ENCODE measurements at regions not wholly inside any gene's neighbourhood (a gene's known extent, or its start where the extent isn't known, plus 50 kb on each side); places are given as distances from the start of the nearest gene placed in this dataset.

DNA sequence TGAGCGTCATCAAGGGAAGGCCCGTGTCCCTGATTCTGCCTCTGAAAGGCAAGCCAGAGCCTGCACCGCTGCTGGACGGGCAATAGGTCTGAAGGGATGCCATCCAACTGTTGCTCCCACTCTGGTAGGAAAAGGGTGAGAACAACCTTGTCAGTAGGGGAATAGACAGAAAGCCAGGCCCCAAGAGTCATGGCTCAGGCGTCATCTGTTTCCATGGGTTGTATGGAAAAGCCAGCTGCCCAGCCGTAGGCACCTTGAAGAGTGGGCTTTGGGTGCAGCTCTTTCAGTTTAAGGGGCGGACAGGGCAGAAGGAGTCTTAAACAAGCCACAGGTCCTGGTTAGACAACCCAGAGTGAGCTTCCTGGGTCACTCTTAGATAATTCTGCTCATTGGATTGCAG is 66.5 kb downstream of the RNF6 start:
- DNase-seq = no peak

DNA sequence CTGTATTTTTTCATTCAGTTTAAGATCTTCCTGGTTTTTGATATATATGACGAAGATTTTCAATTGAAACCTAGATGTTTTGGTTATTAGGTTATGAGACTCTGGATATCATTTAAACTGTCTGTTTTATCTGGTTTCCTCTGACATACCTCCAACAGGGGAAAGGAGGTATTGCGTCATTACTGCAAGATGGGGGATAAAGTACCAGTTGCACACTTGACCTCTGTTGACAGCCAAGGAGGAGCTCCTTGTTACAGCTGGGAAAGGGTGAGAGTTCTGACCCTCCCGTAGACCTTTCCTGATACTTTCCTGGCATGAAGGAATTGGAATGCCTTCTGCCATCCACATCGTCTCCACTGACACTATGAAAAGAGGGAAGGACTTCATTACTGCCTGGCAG is 82.0 kb upstream of the SHISA2 start:
- no peak for DNase-seq

- no peak for DNase-seq
Observed at GRCh38 chr13:26133286-26133685, 81.5 kb upstream of the SHISA2 start.

DNA sequence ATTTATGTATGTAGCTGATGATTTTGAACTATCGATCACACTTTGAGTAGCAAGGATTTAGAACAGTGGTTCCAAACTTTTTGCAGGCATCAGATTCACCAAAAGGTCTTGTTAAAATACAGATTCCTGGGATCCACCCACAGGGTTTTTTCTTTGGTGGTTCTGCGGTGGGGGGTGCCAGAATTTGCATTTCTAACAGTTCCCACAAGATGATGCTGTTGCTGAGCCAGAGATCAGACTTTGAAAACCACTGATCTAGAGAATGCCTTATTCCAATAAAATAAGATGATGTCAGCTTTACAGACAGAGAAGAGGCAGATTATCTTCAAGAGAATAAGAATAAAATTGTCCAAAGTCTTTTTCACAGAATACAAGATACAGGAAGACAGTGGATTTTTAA is 80.9 kb upstream of the SHISA2 start:
- peak in 9 of 58 donors; percentile 1 to 31 (median 4) for DNase-seq

DNA sequence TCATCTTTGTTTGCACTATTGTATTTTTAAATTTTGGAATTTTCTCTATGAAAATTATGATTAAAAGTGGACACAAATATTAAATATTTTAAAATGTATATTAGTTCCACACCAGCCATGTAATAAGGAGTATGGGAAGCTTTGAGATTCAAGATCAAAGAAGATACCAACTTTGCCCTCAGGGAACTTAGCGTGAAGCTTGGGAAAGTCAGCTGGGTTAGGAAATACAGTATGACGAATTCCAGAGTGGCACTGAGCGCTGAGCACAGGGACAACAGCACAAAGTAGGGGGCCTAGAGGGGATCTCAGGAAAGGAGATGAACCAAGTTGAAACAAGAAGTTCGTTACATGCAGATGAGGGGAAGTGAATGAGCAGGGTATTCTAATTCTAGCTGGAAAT is 76.9 kb upstream of the SHISA2 start:
- DNase-seq = no peak

DNA sequence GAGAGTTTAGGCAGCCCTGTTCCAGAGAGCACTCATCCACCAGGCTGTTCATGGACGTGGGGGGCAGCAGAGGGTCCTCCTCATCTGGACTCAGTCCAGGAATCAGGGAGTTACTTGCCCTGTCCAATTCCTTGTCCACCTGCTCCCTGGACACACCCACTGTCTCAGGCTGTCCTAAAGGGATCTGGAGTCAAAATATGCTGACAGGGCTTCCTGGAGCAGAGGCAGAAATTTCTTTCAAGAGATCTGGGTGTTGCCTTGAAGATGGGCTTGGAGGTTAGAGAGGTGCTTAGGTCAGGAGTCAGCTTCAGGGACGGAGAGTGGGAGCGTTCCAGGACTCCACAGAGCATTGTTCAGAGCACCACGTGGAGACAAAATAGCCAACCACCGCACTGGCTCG is 65.8 kb upstream of the SHISA2 start:
- DNase-seq = no peak

DNA sequence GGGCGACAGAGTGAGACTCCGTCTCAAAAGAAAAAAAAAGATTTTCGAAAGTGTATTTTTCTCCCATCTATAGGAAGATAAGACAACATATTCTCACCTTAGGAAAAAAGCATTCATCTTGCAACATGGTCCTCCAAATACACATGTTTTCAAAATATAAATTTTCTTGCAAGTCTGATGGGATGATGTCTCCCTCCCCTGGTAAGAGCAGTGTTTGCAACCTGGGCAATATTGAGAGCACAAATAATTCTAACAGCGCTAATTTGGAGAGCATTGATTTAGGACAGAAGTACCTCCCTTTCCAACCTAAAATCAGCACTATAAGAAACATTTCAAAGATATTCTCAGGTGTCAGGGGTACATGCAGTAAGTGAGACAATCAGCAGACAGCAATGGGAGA is 61.0 kb upstream of the SHISA2 start:
- DNase-seq = no peak

DNA sequence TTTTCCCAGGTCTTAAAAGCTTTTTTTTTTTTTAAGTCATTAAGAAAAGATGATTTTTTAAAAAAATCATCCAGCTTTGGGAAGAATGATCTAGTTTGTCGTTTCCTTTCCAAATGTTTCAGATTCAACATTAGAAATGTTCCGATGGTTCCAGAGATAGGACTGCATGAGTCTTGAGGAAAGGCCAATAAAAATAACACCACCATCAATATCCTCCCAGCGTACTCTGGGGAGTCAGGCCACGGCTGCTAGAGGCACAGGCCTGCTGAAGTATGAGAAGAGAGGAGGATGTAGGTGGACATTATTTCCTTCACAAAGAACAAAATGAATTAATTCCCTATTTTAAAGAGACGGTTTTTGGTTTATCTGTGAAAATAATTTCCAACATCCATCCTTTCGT is 60.0 kb upstream of the SHISA2 start:
- no peak for DNase-seq

Measured in anterior cingulate cortex (tissue), 58 donors.